Progenitor cell of endocrine pancreas (in vitro differentiated cells): ENCODE measurements at regions not wholly inside any gene's neighbourhood (a gene's known extent, or its start where the extent isn't known, plus 50 kb on each side); places are given as distances from the start of the nearest gene placed in this dataset.

Source experiments
- DNase-seq: peaks from one replicate; pipeline ENCODE4 v3.0.0; 2021; ENCODE audit warnings: low spot score; ENCODE audit not compliant: unreplicated experiment
- H3K27ac Mint-ChIP-seq: 2 replicates; pipeline ENCODE4 v1.8.0; 2021; ENCODE audit warnings: mild to moderate bottlenecking, moderate library complexity, mixed read lengths
- H3K27me3 Mint-ChIP-seq: 2 replicates; pipeline ENCODE4 v1.8.0; 2021; ENCODE audit warnings: mixed read lengths
- H3K36me3 Mint-ChIP-seq: 2 replicates; pipeline ENCODE4 v1.8.0; 2022; ENCODE audit warnings: mixed read lengths; ENCODE audit not compliant: insufficient read depth
- H3K4me1 Mint-ChIP-seq: 2 replicates; pipeline ENCODE4 v1.8.0; 2021; ENCODE audit warnings: low read depth, mixed read lengths
- H3K4me3 Mint-ChIP-seq: 2 replicates; pipeline ENCODE4 v1.8.0; 2021; ENCODE audit warnings: low read depth, mild to moderate bottlenecking, moderate library complexity, mixed read lengths
- H3K9me3 Mint-ChIP-seq: 2 replicates; pipeline ENCODE4 v1.8.0; 2021; ENCODE audit warnings: low read depth, mixed read lengths
- CTCF ChIP-seq: fragments of 200-600 bp; sonication (generic); IDR thresholded peaks from one replicate; pipeline ENCODE4 v1.5.0; 2021; ENCODE audit warnings: antibody characterized with exemption, mild to moderate bottlenecking; ENCODE audit not compliant: unreplicated experiment

GRCh38 chr9:19552282-19553105 lies 143.7 kb downstream of the ACER2 start:
- no peak overlapping the region for H3K27ac Mint-ChIP-seq

DNA sequence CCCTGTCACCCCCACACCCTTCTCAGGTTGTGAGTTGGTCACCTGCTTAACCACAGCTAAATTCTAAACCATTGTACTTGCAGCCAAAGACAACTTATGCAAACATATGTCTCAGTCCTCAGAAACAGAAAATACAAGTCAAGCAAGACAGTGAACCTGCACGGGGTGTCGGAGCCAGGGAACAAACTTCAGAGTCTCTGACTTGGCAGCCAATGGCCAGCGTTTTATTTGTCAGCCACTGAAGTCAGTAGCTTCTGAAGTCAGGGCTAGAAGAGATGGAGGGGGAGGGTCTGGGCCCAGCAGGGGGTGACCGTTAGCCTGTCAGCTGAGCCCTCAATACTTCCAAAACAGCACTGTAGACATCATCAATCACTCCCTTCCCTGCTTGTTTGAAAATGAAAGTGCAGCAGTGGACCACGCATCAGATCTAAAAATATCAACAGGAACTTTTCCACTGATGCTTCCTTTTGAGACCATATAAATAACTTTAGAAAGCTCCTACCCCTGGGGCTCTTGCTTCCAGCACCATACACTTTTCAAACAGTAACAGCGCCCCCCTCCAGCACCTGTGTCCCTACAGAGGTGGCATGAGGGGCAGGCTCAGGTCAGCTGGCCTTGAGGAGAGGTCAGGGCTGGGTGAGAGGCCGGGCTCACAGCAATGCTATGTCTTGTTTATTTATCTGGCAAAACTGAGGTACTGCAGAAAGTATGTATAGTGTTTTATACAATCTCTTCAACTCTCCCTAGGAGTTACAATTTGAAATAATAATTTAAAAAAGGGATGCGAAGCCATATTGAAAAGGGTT lies 142.5 kb downstream of the ACER2 start:
- no peak overlapping the region for H3K27ac Mint-ChIP-seq
- no peaks in the 10 kb centered on the region for H3K27me3 Mint-ChIP-seq
- no peaks in the 10 kb centered on the region for H3K4me1 Mint-ChIP-seq
- no peak for TF ChIP-seq CTCF
- no peak for DNase-seq
- no peaks in the 10 kb centered on the region for H3K9me3 Mint-ChIP-seq
- H3K36me3 Mint-ChIP-seq: no peaks in the 10 kb centered on the region
- no peak overlapping the region for H3K4me3 Mint-ChIP-seq

More at GRCh38 chr9:19552282-19553105, 143.7 kb downstream of the ACER2 start:
- DNase-seq: no peak
- H3K4me3 Mint-ChIP-seq: no peak overlapping the region
- peaks cover 4% of the 10 kb centered on the region for H3K9me3 Mint-ChIP-seq
- TF ChIP-seq CTCF: no peak
- no peaks in the 10 kb centered on the region for H3K36me3 Mint-ChIP-seq
- no peaks in the 10 kb centered on the region for H3K27me3 Mint-ChIP-seq
- no peaks in the 10 kb centered on the region for H3K4me1 Mint-ChIP-seq

DNA sequence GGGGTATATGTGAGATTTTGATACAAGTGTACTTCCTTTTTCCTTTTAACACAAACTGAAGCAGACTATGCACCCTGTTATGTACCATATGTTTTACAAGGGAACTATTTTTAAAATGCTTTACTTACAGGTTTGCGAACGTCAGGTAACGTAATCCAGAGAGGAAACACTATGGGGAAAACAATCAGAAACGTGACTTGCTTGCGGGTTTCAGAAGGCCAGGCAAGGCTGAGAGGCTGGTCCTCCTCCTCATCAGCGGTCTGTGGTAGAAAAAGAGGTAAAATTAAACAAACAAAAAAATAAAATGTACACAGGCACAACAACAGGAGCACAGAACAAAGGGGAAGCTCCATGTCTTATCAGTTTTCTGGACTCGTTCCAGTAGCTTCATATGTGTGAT lies 141.2 kb downstream of the ACER2 start:
- Mint-ChIP-seq H3K27me3 (no peaks in the 10 kb centered on the region), H3K36me3 (peaks cover under 1% of the 10 kb centered on the region), H3K4me3 (no peak overlapping the region), H3K9me3 (peaks cover 2% of the 10 kb centered on the region), H3K4me1 (no peaks in the 10 kb centered on the region), H3K27ac (no peak overlapping the region)
- no peak for DNase-seq
- TF ChIP-seq CTCF: no peak

GRCh38 chr9:19533373-19533772 lies 124.6 kb downstream of the ACER2 start:
- Mint-ChIP-seq H3K27me3 (no peaks in the 10 kb centered on the region), H3K27ac (no peak overlapping the region), H3K9me3 (no peaks in the 10 kb centered on the region), H3K36me3 (no peaks in the 10 kb centered on the region), H3K4me3 (no peak overlapping the region), H3K4me1 (no peaks in the 10 kb centered on the region)
- no peak for DNase-seq
- TF ChIP-seq CTCF: no peak

DNA sequence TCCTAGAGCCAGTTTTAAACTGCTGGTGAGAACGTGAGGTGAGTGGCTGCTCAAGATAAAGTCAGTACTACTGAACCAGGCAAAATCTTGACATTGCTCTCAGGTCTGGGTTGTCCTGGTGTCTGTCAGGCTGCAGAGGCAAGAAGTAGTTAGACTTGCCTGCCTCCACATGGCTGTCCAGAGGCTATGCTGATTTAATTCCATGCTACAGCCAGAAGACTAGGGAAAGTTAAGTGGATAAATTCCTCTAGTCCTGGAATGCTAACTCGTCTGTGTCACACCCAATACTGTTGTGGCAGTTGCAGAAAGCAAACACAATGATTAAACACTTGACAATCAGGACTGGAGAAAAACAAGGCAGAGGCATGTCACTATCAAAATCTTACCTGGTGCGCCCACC lies 118.9 kb downstream of the ACER2 start:
- DNase-seq: no peak
- no peak for TF ChIP-seq CTCF
- no peak overlapping the region for H3K27ac Mint-ChIP-seq
- no peaks in the 10 kb centered on the region for H3K27me3 Mint-ChIP-seq
- no peak overlapping the region for H3K4me3 Mint-ChIP-seq
- H3K9me3 Mint-ChIP-seq: peaks cover 3% of the 10 kb centered on the region
- no peaks in the 10 kb centered on the region for H3K36me3 Mint-ChIP-seq
- peaks cover 5% of the 10 kb centered on the region for H3K4me1 Mint-ChIP-seq
